NCI-H2081 treated with DMSO at 0.1 percent for 48 hours (cell line): ENCODE measurements at regions not wholly inside any gene's neighbourhood (a gene's known extent, or its start where the extent isn't known, plus 50 kb on each side); places are given as distances from the start of the nearest gene placed in this dataset.
"Not testable (repeated sequence)": the region's sequence is repeated elsewhere in the genome, so short reads cannot be mapped to it uniquely, and the experiment has no call there.

Experiments used
- DNase-seq: peaks from one replicate; lab custom pipeline; 2025; lab: John Stamatoyannopoulos, UW

GRCh38 chr11:92425127-92425526, 200.5 kb downstream of the FAT3 start:
- DNase-seq = no peak

- DNase-seq = no peak
These were observed 207.9 kb downstream of the FAT3 start for GRCh38 chr11:92432515-92432914.

GRCh38 chr11:92436034-92436920, 211.7 kb downstream of the FAT3 start:
- DNase-seq = no peak

GRCh38 chr11:92439133-92439532, 214.5 kb downstream of the FAT3 start:
- no peak for DNase-seq

GRCh38 chr11:92440701-92441442, 216.3 kb downstream of the FAT3 start:
- DNase-seq = no peak

- DNase-seq = no peak
These were observed 216.8 kb downstream of the FAT3 start for GRCh38 chr11:92441443-92441726.

- no peak for DNase-seq
These were observed 218.6 kb downstream of the FAT3 start for GRCh38 chr11:92443199-92443598.

- DNase-seq = no peak
These were observed 223.0 kb downstream of the FAT3 start for GRCh38 chr11:92447586-92447985.

GRCh38 chr11:92449222-92449621, 224.6 kb downstream of the FAT3 start:
- no peak for DNase-seq

- DNase-seq = no peak
These were observed 225.2 kb downstream of the FAT3 start for GRCh38 chr11:92449780-92450179.

- DNase-seq = no peak
These were observed 226.4 kb downstream of the FAT3 start for GRCh38 chr11:92451063-92451462.

- DNase-seq = no peak
These were observed 228.4 kb downstream of the FAT3 start for GRCh38 chr11:92453055-92453454.

GRCh38 chr11:92455210-92455790, 230.7 kb downstream of the FAT3 start:
- peak; percentile 21 for DNase-seq

GRCh38 chr11:92457250-92457649, 232.6 kb downstream of the FAT3 start:
- no peak for DNase-seq

GRCh38 chr11:92458486-92458885, 233.9 kb downstream of the FAT3 start:
- DNase-seq = no peak

GRCh38 chr11:92460213-92460612, 235.6 kb downstream of the FAT3 start:
- no peak for DNase-seq

GRCh38 chr11:92461447-92461846, 236.8 kb downstream of the FAT3 start:
- no peak for DNase-seq

GRCh38 chr11:92462821-92463220, 238.2 kb downstream of the FAT3 start:
- no peak for DNase-seq

- no peak for DNase-seq
These were observed 240.2 kb downstream of the FAT3 start for GRCh38 chr11:92464822-92465221.

GRCh38 chr11:92465410-92465809, 240.8 kb downstream of the FAT3 start:
- not testable (repeated sequence) for DNase-seq

- DNase-seq = no peak
These were observed 249.1 kb downstream of the FAT3 start for GRCh38 chr11:92473736-92474135.

- DNase-seq = no peak
These were observed 250.7 kb downstream of the FAT3 start for GRCh38 chr11:92475316-92475715.

- no peak for DNase-seq
These were observed 251.2 kb downstream of the FAT3 start for GRCh38 chr11:92475819-92476218.
